Lower leg skin (tissue), 3 donors: ENCODE measurements at regions not wholly inside any gene's neighbourhood (a gene's known extent, or its start where the extent isn't known, plus 50 kb on each side); places are given as distances from the start of the nearest gene placed in this dataset.

Source experiments
- POLR2A ChIP-seq, 2 donors: fragments of 450-650 bp; IDR thresholded peaks; one replicate each; pipeline ENCODE4 v1.6.1; 2016 to 2017; ENCODE audit warnings: antibody characterized with exemption in 2 of 2, mild to moderate bottlenecking in 1 of 2, moderate library complexity in 1 of 2
- TF ChIP-seq, protein P1 (sequence below), 3 donors: fragments of 450-650 bp; IDR thresholded peaks; one replicate each; pipeline ENCODE4 v1.5.1; 2016; ENCODE audit warnings: antibody characterized with exemption in 3 of 3, mild to moderate bottlenecking in 3 of 3, moderate library complexity in 2 of 3

DNA sequence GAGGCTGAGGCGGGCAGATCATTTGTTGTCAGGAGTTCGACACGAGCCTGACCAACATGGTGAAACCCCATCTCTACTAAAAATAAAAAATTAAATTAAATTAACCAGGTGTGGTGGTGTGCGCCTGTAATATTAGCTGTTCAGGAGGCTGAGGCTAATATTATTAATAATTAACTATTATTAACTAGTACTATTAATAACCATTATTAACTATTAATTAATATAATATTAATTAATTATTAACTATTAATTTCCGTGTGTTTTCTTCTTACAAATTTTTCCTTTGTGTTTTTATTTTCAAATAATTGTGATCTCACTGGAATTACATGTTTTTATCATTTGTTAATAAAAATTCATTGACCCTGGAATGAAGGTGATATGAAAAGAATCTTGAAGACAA, 557.4 kb upstream of the ADGRB3 start:
- no peak for TF ChIP-seq POLR2A (IDR thresholded peaks at IDR 0.05)
- TF ChIP-seq, protein P1, sequence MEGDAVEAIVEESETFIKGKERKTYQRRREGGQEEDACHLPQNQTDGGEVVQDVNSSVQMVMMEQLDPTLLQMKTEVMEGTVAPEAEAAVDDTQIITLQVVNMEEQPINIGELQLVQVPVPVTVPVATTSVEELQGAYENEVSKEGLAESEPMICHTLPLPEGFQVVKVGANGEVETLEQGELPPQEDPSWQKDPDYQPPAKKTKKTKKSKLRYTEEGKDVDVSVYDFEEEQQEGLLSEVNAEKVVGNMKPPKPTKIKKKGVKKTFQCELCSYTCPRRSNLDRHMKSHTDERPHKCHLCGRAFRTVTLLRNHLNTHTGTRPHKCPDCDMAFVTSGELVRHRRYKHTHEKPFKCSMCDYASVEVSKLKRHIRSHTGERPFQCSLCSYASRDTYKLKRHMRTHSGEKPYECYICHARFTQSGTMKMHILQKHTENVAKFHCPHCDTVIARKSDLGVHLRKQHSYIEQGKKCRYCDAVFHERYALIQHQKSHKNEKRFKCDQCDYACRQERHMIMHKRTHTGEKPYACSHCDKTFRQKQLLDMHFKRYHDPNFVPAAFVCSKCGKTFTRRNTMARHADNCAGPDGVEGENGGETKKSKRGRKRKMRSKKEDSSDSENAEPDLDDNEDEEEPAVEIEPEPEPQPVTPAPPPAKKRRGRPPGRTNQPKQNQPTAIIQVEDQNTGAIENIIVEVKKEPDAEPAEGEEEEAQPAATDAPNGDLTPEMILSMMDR (IDR thresholded peaks at IDR 0.05) = no peak
